Ovary (tissue), 7 donors: ENCODE measurements at regions not wholly inside any gene's neighbourhood (a gene's known extent, or its start where the extent isn't known, plus 50 kb on each side); places are given as distances from the start of the nearest gene placed in this dataset.

ENCODE experiments used
- DNase-seq, 5 donors: peaks; one replicate each; pipeline ENCODE4 v3.0.0-alpha.2; 2019 to 2020
- H3K27ac ChIP-seq, 2 donors: fragments of 200-600 bp; one replicate each; pipeline versions ENCODE4 v1.5.1 to v1.8.0; 2019 to 2022
- H3K27me3 ChIP-seq: fragments of 200-600 bp; one replicate; pipeline ENCODE4 v1.8.0; 2022
- H3K36me3 ChIP-seq: fragments of 200-600 bp; sonication (generic); one replicate; pipeline ENCODE4 v1.5.1; 2019
- H3K4me1 ChIP-seq: one replicate; pipeline ENCODE4 v1.8.1; 2013; ENCODE audit warnings: mild to moderate bottlenecking, moderate library complexity; ENCODE audit not compliant: insufficient read depth
- H3K4me3 ChIP-seq: fragments of 200-600 bp; sonication (generic); one replicate; pipeline ENCODE4 v1.5.1; 2017
- H3K9me3 ChIP-seq, 2 donors: fragments of 200-600 bp in 1 of 2; sonication (generic) in 1 of 2; one replicate each; pipeline versions ENCODE4 v1.5.1 to v1.8.1; 2013 to 2019; ENCODE audit warnings: mild to moderate bottlenecking in 1 of 2, moderate library complexity in 1 of 2
- CTCF ChIP-seq, 3 donors: fragments of 450-650 bp in 2 of 3; fragments of 200-600 bp in 1 of 3; IDR thresholded peaks; one replicate each; pipeline versions ENCODE4 v1.5.1 to v1.8.0; 2016 to 2022; ENCODE audit warnings: antibody characterized with exemption in 3 of 3, mild to moderate bottlenecking in 1 of 3
- EP300 ChIP-seq: sonication (generic); formaldehyde crosslinking; IDR thresholded peaks from one replicate; pipeline ENCODE4 v1.6.1; 2017; ENCODE audit warnings: antibody characterized with exemption
- POLR2A ChIP-seq: fragments of 450-650 bp; IDR thresholded peaks from one replicate; pipeline ENCODE4 v1.6.1; 2017; ENCODE audit warnings: antibody characterized with exemption, mild to moderate bottlenecking, moderate library complexity
- WGBS, 3 donors: extraction: QIAGEN DNeasy Blood & Tissue Kit in 1 of 3; methylation state at CpG; one replicate each; pipeline versions ENCODE4 v1.1.5 to v1.1.7; 2013 to 2017; 5-methylcytosine and 5-hydroxymethylcytosine counted together
- intact Hi-C, 4 donors: fragments of 100-400 bp; cut with DNase I; formaldehyde crosslinking; loops; one replicate each; pipeline versions ENCODE4 v1.11.0 to v1.15.1; 2022 to 2023
- donor health status: DM: no; HTN: no; CAD: no; lungs with moderate emphysema.
- donor health status: DM: no; HTN: no; CAD: no.
- donor health status: Bipolar disorder and iron deficiency.
- donor health status: DM: no; HTN: no; CAD: no.
- donor health status: DM: yes; HTN: yes; CAD: no.

DNA sequence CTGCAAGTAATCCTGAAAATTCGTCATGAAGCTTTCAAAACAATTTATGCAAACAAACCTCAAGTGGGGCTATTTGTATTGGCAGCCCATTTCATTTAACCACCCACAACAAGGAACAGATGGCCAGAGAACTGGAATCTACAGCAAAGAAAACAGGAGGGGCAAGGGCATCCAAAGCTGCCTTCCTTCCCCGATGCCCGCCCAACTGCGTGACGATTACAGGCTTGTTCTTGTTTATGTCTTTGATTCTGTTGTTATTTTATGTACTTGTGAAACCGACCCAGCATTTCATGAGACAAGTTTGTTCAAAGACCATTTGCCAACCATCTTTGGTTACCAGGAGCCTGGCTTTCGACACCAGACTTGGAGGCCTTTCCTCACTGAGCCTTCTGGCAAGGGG, 59.1 kb upstream of the IRX6 start:
- intact Hi-C loops, result no loop called here

GRCh38 chr16:55265926-55266325, 58.1 kb upstream of the IRX6 start:
- no peak for DNase-seq
- Histone ChIP-seq H3K4me3 (no peak overlapping the region), H3K27me3 (no peaks in the 10 kb centered on the region), H3K4me1 (no peaks in the 10 kb centered on the region), H3K9me3 (no peaks in the 10 kb centered on the region), H3K27ac (no peak overlapping the region), H3K36me3 (no peaks in the 10 kb centered on the region)
- 78 to 88% (median 83%) methylated on average over 2 of the region's 2 CpGs for WGBS, 3 donors
- no peak for TF ChIP-seq EP300
- no peak for TF ChIP-seq CTCF (IDR thresholded peaks at IDR 0.05)
- no peak for TF ChIP-seq POLR2A
- intact Hi-C loops, result no loop called here

More for the DNA sequence above, 59.1 kb upstream of the IRX6 start:
- no peak for DNase-seq
- no peak overlapping the region for H3K4me3 ChIP-seq
- no peaks in the 10 kb centered on the region for H3K4me1 ChIP-seq
- H3K27me3 ChIP-seq, result no peaks in the 10 kb centered on the region
- TF ChIP-seq CTCF (IDR thresholded peaks at IDR 0.05) (no peak), POLR2A (no peak)
- 75 to 80% (median 77%) methylated on average over 7 of the region's 7 CpGs for WGBS, 3 donors
- H3K9me3 ChIP-seq, result no peaks in the 10 kb centered on the region
- no peaks in the 10 kb centered on the region for H3K36me3 ChIP-seq
- H3K27ac ChIP-seq, result no peak overlapping the region

- Histone ChIP-seq H3K4me1 (no peaks in the 10 kb centered on the region), H3K9me3 (no peaks in the 10 kb centered on the region), H3K36me3 (no peaks in the 10 kb centered on the region), H3K4me3 (no peak overlapping the region), H3K27ac (no peak overlapping the region), H3K27me3 (no peaks in the 10 kb centered on the region)
- 77 to 79% (median 78%) methylated on average over 5 of the region's 5 CpGs for WGBS, 3 donors
- intact Hi-C loops, result no loop called here
- no peak for DNase-seq
- no peak for TF ChIP-seq POLR2A
- no peak for TF ChIP-seq EP300
Measured at GRCh38 chr16:55271945-55272513, 52.0 kb upstream of the IRX6 start.

DNA sequence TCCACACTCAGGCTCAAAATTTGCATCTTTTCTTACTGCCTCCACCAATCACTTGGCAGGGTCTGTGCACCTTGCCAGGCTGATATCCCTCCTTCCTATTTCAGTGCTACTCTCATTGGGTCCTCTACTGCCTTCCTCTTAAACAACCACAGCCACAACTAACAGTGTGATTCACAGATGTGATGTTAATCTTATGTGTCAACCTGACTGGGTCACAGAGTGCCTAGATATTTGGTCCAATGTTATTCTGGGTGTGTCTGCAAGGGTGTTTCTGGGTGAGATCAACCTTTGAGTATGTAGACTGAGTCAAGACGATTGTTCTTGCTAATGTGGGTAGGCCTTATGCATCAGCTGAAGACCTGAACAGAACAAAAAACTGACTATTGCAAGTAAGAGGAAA, 51.3 kb upstream of the IRX6 start:
- Histone ChIP-seq H3K4me1 (no peaks in the 10 kb centered on the region), H3K27ac (no peak overlapping the region), H3K36me3 (no peaks in the 10 kb centered on the region), H3K9me3 (no peaks in the 10 kb centered on the region), H3K4me3 (no peak overlapping the region), H3K27me3 (no peaks in the 10 kb centered on the region)
- intact Hi-C loops, result no loop called here
- no peak for DNase-seq
- 57 to 78% (median 76%) methylated on average over 1 of the region's 1 CpG for WGBS, 3 donors
- TF ChIP-seq POLR2A, result no peak
- TF ChIP-seq EP300, result no peak
- no peak for TF ChIP-seq CTCF (IDR thresholded peaks at IDR 0.05)

DNA sequence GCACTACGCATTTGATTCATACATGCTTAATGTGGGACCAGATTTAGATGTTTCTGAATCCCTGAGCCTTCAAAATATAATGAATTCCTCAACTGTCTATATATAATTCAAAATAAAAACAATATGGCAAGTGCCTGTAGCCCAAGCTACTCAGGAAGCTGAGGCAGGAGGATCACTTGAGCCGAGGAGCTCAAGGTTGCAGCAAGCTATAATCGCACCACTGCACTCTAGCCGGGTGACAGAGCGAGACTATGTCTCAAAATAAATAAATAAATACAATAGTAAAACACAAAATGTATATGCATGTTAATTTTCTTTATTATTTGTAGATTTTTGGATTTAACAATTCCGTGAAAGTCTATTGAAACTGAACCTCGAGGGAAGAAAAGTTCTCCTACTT, 50.6 kb upstream of the IRX6 start:
- no peak for DNase-seq

More for the DNA sequence above, 50.6 kb upstream of the IRX6 start:
- no peak for TF ChIP-seq CTCF (IDR thresholded peaks at IDR 0.05)
- no peak for TF ChIP-seq POLR2A
- TF ChIP-seq EP300, result no peak
- Histone ChIP-seq H3K36me3 (no peaks in the 10 kb centered on the region), H3K27ac (no peak overlapping the region), H3K4me3 (no peak overlapping the region), H3K27me3 (no peaks in the 10 kb centered on the region), H3K9me3 (no peaks in the 10 kb centered on the region), H3K4me1 (no peaks in the 10 kb centered on the region)
- intact Hi-C loops, result no loop called here
- WGBS, 3 donors, result 84 to 86% (median 84%) methylated on average over 7 of the region's 7 CpGs
